Fibroblast of skin of left quadriceps (primary cell): ENCODE measurements at regions not wholly inside any gene's neighbourhood (a gene's known extent, or its start where the extent isn't known, plus 50 kb on each side); places are given as distances from the start of the nearest gene placed in this dataset.

Source experiments
- DNase-seq, 2 experiments: peaks; one replicate each; pipeline ENCODE4 v3.0.0-alpha.2; 2013; ENCODE audit warnings: low read depth in 2 of 2

- no peak for DNase-seq
These were observed 65.0 kb upstream of the POU2AF1 start for GRCh38 chr11:111444040-111444439.

- DNase-seq, result no peak
These were observed 64.6 kb upstream of the POU2AF1 start for GRCh38 chr11:111443640-111444039.

- DNase-seq, result no peak
These were observed 64.0 kb upstream of the POU2AF1 start for GRCh38 chr11:111443032-111443431.

GRCh38 chr11:111441443-111441842 is 62.4 kb upstream of the POU2AF1 start:
- no peak for DNase-seq

GRCh38 chr11:111440416-111441205 is 61.5 kb upstream of the POU2AF1 start:
- no peak for DNase-seq

GRCh38 chr11:111439901-111440300 is 60.8 kb upstream of the POU2AF1 start:
- DNase-seq, result no peak

GRCh38 chr11:111438846-111439520 is 59.9 kb upstream of the POU2AF1 start:
- DNase-seq, result no peak

GRCh38 chr11:111438168-111438567 is 59.1 kb upstream of the POU2AF1 start:
- DNase-seq, result no peak

GRCh38 chr11:111435046-111435698 is 56.1 kb upstream of the POU2AF1 start:
- no peak for DNase-seq

GRCh38 chr11:111429066-111429506 is 50.0 kb upstream of the POU2AF1 start:
- DNase-seq, result peak in 1 of 2 experiments; percentile 12
